GM12891 (cell line): ENCODE measurements at regions not wholly inside any gene's neighbourhood (a gene's known extent, or its start where the extent isn't known, plus 50 kb on each side); places are given as distances from the start of the nearest gene placed in this dataset.

Experiments
- POLR2AphosphoS5 ChIP-seq: IDR thresholded peaks from 2 replicates; pipeline ENCODE4 v1.6.1; 2011; ENCODE audit warnings: low read depth, low read length, control low read depth
- TAF1 ChIP-seq: IDR thresholded peaks from 2 replicates; pipeline ENCODE4 v1.6.1; 2011; ENCODE audit warnings: low read depth, low read length, control low read depth

GRCh38 chr4:59553063-59553720, 1646.9 kb upstream of the ADGRL3 start:
- TF ChIP-seq POLR2AphosphoS5 (no peak), TAF1 (no peak)
